Panc1 (cell line): ENCODE measurements at regions not wholly inside any gene's neighbourhood (a gene's known extent, or its start where the extent isn't known, plus 50 kb on each side); places are given as distances from the start of the nearest gene placed in this dataset.

Experiments used
- ATAC-seq: fragments of 200-7000 bp; cut with Tn5 transposase; 2 replicates; pipeline ENCODE4 v1.9.1; 2020; ENCODE audit warnings: mild to moderate bottlenecking, moderate library complexity
- BruUV-seq: library from RNA; stranded (reverse); fragments of 400-500 nt; replicated peaks from 2 replicates; lab custom pipeline; 2021; lab: Mats Ljungman, UMichigan
- CTCF ChIA-PET: fragments of 300-600 bp; sonication (Branson Sonifier 250); formaldehyde crosslinking; loops from one replicate; lab custom pipeline; 2022; ENCODE audit warnings: antibody characterized with exemption; lab: Charles Lee
- POLR2A ChIA-PET: fragments of 300-600 bp; sonication (Branson Sonifier 250); formaldehyde crosslinking; loops from one replicate; lab custom pipeline; 2022; ENCODE audit warnings: antibody characterized with exemption; lab: Charles Lee
- DNase-seq: peaks from one replicate; pipeline ENCODE4 v3.0.0-alpha.2; 2010; ENCODE audit warnings: low read depth, low spot score
- H3K27ac ChIP-seq: 2 replicates; pipeline ENCODE4 v1.5.1; 2011; ENCODE audit warnings: mild to moderate bottlenecking, low read length, inconsistent platforms
- H3K27me3 ChIP-seq: fragments of 200-500 bp; sonication (Bioruptor generic); 2 replicates; pipeline ENCODE4 v1.6.0; 2014; ENCODE audit warnings: low read length, inconsistent platforms; ENCODE audit not compliant: control insufficient read depth, insufficient read depth
- H3K36me3 ChIP-seq: fragments of 200-500 bp; sonication (Bioruptor generic); 2 replicates; pipeline ENCODE4 v1.5.1; 2014; ENCODE audit warnings: inconsistent platforms, mild to moderate bottlenecking, low read length, moderate library complexity; ENCODE audit not compliant: control insufficient read depth, insufficient read depth
- H3K4me1 ChIP-seq: 2 replicates; pipeline ENCODE4 v1.5.1; 2011; ENCODE audit warnings: inconsistent platforms, mild to moderate bottlenecking, low read length, moderate library complexity; ENCODE audit not compliant: control insufficient read depth, insufficient read depth
- H3K4me3 ChIP-seq, 2 experiments: 2 replicates each; pipeline ENCODE4 v1.5.1; 2011 to 2012; ENCODE audit warnings: low read depth in 2 of 2, low read length in 2 of 2, mild to moderate bottlenecking in 2 of 2, inconsistent platforms in 1 of 2, moderate library complexity in 1 of 2
- H3K9me3 ChIP-seq: fragments of 200-500 bp; sonication (Bioruptor generic); 2 replicates; pipeline ENCODE4 v1.5.1; 2014; ENCODE audit warnings: low read depth, mild to moderate bottlenecking, inconsistent platforms, low read length, moderate library complexity; ENCODE audit not compliant: control insufficient read depth, insufficient read depth
- POLR2AphosphoS5 ChIP-seq: IDR thresholded peaks from 2 replicates; pipeline ENCODE4 v1.6.1; 2012; ENCODE audit warnings: mild to moderate bottlenecking, low read depth, low read length, moderate library complexity
- SIN3A ChIP-seq: IDR thresholded peaks from 2 replicates; pipeline ENCODE4 v1.6.1; 2012; ENCODE audit warnings: low read depth, mild to moderate bottlenecking, low read length, moderate library complexity, borderline replicate concordance; ENCODE audit not compliant: insufficient read depth
- TCF7L2 ChIP-seq: IDR thresholded peaks from 2 replicates; pipeline ENCODE4 v1.6.1; 2011; ENCODE audit warnings: mild to moderate bottlenecking, low read depth, low read length, inconsistent platforms
- in situ Hi-C: cut with HindIII; loops from 2 replicates; pipeline ENCODE4 v1.10.0; 2016; ENCODE audit warnings: low sequenced_read_pairs, low pct_unique_long_range_greater_than_20kb
- intact Hi-C: fragments of 100-400 bp; cut with micrococcal nuclease; formaldehyde crosslinking; loops from one replicate; pipeline ENCODE4 v1.10.0; 2022; ENCODE audit not compliant: unreplicated experiment
- TF ChIP-seq, protein P1 (sequence below): fragments of 450-650 bp; IDR thresholded peaks from 2 replicates; pipeline ENCODE4 v1.5.1; 2017; ENCODE audit warnings: mild to moderate bottlenecking
- TF ChIP-seq, protein P2 (sequence below), 2 experiments: IDR thresholded peaks; 2 replicates each; pipeline ENCODE4 v1.6.1; 2011 to 2012; ENCODE audit warnings: low read depth in 2 of 2, control low read depth in 1 of 2, low read length in 1 of 2, mild to moderate bottlenecking in 1 of 2, moderate library complexity in 1 of 2; ENCODE audit not compliant: insufficient read depth in 1 of 2

DNA sequence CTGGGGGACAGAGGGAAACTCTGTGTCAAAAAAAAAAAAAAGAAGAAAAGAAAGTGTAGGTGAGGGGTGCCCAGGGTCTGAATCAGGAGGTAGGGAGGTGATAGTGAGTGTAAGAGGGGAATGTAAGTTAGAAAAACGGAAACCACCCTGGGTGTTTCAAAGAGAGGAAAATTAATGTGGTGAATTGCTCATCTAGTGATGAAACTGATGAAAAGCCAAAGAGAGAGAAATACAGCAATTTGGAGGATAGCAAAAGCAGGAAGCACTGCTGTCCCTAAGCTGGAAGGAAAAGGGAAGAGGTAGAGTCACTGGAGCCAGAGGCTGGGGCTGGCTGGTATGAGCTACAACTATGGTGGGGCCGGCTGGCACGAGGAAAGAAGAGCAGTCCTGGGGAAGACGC, 85.0 kb upstream of the CEP85L start:
- in situ Hi-C loops (no loop called here), intact Hi-C loops (no loop called here)
- H3K4me1 ChIP-seq = no peaks in the 10 kb centered on the region
- H3K27me3 ChIP-seq = peaks cover 2% of the 10 kb centered on the region; the same call in 1 of the 2 replicates
- DNase-seq (no peak), ATAC-seq (no peak)
- H3K27ac ChIP-seq = no peak overlapping the region
- BruUV-seq = no TSS peak
- ChIA-PET CTCF (no interaction called here), POLR2A (interaction anchor here (0.6 kb wide), 1 partner anchor 202 kb away, joined by 3 read pairs; no protein-coding TSS in a partner anchor)
- no peaks in the 10 kb centered on the region for H3K36me3 ChIP-seq
- TF ChIP-seq, protein P1, sequence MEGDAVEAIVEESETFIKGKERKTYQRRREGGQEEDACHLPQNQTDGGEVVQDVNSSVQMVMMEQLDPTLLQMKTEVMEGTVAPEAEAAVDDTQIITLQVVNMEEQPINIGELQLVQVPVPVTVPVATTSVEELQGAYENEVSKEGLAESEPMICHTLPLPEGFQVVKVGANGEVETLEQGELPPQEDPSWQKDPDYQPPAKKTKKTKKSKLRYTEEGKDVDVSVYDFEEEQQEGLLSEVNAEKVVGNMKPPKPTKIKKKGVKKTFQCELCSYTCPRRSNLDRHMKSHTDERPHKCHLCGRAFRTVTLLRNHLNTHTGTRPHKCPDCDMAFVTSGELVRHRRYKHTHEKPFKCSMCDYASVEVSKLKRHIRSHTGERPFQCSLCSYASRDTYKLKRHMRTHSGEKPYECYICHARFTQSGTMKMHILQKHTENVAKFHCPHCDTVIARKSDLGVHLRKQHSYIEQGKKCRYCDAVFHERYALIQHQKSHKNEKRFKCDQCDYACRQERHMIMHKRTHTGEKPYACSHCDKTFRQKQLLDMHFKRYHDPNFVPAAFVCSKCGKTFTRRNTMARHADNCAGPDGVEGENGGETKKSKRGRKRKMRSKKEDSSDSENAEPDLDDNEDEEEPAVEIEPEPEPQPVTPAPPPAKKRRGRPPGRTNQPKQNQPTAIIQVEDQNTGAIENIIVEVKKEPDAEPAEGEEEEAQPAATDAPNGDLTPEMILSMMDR = no peak
- TF ChIP-seq TCF7L2 (no peak), POLR2AphosphoS5 (no peak), SIN3A (no peak)
- TF ChIP-seq, protein P2, sequence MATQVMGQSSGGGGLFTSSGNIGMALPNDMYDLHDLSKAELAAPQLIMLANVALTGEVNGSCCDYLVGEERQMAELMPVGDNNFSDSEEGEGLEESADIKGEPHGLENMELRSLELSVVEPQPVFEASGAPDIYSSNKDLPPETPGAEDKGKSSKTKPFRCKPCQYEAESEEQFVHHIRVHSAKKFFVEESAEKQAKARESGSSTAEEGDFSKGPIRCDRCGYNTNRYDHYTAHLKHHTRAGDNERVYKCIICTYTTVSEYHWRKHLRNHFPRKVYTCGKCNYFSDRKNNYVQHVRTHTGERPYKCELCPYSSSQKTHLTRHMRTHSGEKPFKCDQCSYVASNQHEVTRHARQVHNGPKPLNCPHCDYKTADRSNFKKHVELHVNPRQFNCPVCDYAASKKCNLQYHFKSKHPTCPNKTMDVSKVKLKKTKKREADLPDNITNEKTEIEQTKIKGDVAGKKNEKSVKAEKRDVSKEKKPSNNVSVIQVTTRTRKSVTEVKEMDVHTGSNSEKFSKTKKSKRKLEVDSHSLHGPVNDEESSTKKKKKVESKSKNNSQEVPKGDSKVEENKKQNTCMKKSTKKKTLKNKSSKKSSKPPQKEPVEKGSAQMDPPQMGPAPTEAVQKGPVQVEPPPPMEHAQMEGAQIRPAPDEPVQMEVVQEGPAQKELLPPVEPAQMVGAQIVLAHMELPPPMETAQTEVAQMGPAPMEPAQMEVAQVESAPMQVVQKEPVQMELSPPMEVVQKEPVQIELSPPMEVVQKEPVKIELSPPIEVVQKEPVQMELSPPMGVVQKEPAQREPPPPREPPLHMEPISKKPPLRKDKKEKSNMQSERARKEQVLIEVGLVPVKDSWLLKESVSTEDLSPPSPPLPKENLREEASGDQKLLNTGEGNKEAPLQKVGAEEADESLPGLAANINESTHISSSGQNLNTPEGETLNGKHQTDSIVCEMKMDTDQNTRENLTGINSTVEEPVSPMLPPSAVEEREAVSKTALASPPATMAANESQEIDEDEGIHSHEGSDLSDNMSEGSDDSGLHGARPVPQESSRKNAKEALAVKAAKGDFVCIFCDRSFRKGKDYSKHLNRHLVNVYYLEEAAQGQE (IDR thresholded peaks at IDR 0.05; ENCODE audit: insufficient read depth in 1 of 2, low read depth in 2 of 2, low read length in 1 of 2) = no peak
- no peak overlapping the region for H3K4me3 ChIP-seq
- H3K9me3 ChIP-seq = no peaks in the 10 kb centered on the region

GRCh38 chr6:118735320-118735719, 83.9 kb upstream of the CEP85L start:
- CTCF ChIA-PET = no interaction called here
- Histone ChIP-seq H3K9me3 (no peaks in the 10 kb centered on the region), H3K4me3 (no peak overlapping the region), H3K27ac (no peak overlapping the region), H3K27me3 (peaks cover 2% of the 10 kb centered on the region; the same call in 1 of the 2 replicates), H3K36me3 (no peaks in the 10 kb centered on the region), H3K4me1 (no peaks in the 10 kb centered on the region)
- in situ Hi-C loops (no loop called here), intact Hi-C loops (no loop called here)
- ATAC-seq = peak; percentile 52
- POLR2A ChIA-PET = no interaction called here
- no TSS peak for BruUV-seq
- DNase-seq = no peak
- TF ChIP-seq, protein P1 = peak; percentile 66
- TF ChIP-seq, protein P2 (IDR thresholded peaks at IDR 0.05; ENCODE audit: insufficient read depth in 1 of 2, low read depth in 2 of 2, low read length in 1 of 2) = no peak
